ENCODE measurements at regions not wholly inside any gene's neighbourhood (a gene's known extent, or its start where the extent isn't known, plus 50 kb on each side); places are given as distances from the start of the nearest gene placed in this dataset.
"Not testable (repeated sequence)": the region's sequence is repeated elsewhere in the genome, so short reads cannot be mapped to it uniquely, and the experiment has no call there.

DNA sequence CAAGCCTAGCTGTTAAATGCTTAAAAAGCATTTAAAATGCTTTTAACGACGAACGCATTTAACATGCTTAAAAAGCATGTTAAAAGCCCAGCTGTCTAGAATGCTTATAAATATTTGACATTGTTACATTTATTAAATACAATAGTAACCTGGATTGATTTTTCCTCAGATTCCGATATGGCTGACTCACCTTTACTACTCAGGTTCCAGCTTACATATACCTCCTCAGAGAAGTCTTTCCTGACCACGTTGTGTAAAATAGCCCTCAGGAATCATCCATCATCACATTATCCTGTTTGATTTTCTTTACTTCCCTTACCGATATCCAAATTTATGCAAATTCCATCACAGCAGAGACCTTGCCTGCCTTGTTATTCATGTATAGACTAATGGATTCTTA lies 51.4 kb downstream of the SLC41A2 start:
- no peak for DNase-seq

DNA sequence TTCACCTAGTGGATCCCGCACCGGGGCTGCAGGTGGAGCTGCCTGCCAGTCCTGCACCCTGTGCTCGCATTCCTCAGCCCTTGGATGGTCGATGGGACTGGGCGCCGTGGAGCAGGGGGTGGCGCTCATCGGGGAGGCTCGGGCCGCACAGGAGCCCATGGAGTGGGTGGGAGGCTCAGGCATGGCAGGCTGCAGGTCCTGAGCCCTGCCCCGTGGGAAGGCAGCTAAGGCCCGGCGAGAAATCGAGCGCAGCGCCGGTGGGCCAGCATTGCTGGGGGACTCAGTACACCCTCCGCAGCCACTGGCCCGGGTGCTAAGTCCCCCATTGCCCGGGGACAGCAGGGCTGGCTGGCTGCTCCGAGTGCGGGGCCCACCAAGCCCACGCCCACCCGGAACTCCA lies 52.6 kb downstream of the SLC41A2 start:
- DNase-seq = not testable (repeated sequence)

DNA sequence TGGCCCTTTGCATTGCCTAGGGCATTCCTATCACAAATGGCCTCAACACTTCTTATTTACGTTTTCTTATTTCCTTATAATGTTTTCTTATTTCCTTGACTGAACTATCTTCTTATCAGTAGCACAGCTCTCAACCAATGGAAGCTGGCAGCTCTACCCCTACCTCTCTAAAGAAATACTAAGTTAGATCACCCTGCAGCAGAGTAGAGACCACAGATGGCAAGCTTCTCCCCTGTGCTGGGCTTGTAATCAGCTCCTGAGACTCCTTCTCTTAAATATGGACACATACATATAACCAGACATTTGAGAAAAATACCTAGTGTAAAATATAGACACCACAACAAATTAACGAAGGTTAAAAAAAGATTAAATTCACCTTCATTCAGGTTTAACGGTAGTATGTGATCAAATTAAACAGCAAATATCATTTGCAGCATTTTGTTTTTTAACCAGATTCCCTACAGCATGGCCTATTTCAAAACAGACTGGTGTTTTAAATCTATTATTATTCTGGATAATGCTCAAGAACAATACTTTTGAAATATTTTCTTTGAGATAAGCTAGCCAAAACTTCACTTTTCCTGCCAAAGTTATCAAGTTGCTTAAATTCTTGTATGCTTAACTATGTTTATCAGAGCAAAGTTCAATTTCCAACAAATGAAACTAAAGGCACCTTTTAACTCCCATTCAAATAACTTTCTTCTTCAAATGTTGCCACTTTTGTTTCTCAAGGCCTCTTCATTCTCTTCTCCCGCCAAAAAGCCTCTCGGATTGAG lies 54.3 kb downstream of the SLC41A2 start:
- DNase-seq = no peak

DNA sequence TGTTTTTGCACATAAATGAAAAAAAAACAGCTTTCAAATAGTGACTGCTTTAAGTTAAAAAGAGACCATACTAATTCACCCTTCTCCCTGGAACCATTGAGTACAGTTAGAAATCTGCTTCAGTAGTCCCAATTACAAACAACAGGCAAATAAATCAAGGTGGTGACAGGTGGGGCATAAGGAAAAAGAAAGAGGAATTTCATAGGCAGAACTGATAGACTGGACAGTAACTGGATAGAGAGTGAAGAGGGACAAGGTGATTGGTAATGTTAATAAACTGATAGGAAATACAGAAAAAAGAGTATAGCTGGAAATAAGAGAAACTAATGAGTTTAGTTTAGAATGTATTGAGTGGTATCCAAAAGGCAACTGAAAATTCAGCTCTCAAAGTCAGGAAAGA lies 56.0 kb downstream of the SLC41A2 start:
- DNase-seq = no peak

DNA sequence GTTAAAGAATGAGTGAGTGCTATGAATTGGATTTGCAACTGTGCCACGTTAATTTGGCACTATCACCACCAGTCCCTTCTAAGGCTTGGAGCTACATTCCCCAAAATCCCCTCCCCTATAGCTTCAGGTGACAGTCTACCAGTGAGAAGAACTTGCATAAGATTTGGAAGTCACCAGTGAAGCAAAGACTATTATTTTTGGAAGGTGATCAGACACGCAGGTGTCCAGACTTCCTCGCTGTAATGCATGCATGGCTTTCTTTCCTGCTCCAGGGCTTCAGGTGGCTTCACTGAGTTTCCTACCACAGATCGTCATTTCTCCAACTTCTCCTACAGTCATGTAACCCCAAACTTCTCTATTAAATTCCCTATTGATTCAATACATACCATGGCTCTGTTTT lies 61.4 kb downstream of the SLC41A2 start:
- no peak for DNase-seq

DNA sequence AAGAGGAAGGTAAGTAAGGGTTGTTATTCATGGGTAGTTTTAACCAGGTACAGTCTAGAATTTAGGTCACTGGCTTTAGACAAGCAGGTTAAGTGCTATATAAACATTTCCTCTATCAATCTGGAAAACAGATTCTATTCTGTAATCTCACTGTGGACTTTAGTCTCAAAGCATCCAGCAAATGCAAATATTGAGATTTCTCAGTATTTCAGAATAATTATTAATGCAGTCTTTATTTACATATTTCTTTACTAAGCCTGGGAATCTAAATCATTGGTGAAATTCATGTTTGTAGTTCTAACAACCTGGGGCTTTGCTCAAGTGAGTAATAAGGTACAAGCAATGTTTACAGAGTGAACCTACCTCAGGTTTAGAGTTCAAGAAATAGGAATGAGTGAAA lies 61.9 kb downstream of the SLC41A2 start:
- DNase-seq = no peak

DNA sequence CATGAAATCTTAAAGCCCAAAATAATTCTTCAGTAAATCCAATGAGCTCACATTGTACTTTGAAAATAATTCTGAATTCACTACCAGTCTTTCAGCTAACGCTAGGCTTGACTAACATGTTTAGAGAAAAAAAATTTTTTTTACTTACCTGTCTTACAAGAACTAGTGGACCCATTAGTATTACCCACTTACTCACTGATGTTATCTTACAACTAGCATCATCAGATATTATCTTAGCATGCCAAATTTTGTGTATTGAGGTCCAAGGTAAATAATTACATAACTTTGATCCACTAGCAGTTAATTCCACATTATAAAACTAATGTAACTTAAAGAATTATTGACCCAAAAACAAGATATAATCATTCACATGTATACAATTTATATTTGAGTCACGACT lies 62.7 kb downstream of the SLC41A2 start:
- no peak for DNase-seq

DNA sequence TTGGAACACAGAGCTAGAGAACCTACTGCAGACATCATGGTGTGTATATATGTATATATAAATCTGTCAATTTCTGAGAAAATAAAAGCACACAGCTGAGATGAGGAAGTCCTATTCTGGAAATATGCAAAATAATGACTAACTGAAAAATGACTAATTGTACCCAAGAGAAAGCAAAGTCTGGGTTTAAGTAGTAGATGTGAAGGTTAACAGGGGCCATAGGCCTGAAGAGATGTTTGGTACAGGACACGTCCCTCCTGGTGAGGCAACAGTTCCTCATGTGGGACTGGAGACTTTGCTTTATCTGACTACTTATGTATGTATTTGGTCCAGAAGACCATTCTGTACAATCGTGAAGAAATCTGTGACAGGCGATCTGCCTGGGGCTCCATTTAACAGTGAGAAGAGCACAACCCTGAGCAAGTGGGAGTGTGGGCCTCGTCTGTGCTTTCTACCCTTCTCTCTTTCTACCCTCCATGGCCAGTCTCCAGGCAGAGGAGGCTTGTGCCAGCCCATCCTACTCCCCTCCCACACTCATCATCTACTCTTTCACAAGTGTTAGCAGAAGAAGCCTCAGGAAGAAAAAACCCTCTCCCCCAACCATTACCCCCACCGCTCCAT lies 67.5 kb downstream of the SLC41A2 start:
- no peak for DNase-seq

DNA sequence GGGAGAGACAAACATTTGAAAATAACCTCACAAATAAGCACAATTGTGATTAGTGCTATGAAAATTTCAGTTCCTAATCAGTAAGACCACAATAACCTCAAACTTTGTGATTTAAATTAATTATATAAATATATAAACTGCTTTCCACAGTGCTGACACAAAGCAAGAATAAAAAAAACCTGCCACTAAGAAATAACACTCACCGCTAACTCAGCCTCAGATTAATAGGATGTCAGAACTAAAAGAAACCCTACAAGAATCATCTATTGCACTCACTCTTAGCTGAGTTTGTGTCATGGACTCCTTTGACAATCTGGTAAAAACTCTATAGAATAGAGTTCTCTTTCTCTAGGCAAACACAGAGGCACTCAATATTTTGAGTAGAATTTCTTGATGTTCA lies 68.4 kb downstream of the SLC41A2 start:
- no peak for DNase-seq

DNA sequence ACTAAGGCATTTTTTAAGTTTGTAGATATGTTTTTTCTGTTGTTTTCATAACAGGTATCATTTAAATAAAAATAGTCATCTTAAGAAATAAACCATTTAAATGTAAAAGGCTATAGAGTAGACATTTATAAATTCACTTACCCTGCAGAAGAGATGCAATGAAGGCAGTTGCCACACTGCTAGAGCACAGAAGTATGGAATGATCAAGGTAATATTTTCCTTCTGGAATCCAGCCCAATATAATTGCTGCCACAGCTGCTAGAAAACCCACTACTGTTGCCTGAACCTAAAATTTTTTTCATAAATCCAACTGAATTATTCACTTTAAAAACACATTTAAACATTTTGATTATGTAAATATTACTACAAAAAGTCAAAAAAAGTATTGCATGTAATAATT lies 69.2 kb downstream of the SLC41A2 start:
- no peak for DNase-seq

DNA sequence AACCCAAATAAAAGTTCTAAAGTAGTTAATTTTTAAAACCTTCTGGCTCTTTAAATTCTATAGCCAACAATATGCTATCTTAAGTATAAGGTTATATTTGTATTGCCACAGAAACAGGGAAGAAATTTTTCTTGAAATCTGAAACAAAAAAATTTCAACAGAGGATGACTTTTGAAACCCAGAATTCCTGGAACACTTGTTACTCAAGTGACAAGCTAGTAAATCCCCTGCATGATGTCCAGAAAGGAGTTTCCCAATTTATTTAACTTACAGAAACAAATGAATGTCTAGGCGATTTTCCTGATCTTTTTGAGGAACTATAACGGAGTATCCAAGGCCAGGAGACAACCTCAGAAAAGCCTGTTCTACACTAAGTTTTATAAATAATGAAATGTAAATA lies 69.6 kb downstream of the SLC41A2 start:
- DNase-seq = peak; percentile 6

DNA sequence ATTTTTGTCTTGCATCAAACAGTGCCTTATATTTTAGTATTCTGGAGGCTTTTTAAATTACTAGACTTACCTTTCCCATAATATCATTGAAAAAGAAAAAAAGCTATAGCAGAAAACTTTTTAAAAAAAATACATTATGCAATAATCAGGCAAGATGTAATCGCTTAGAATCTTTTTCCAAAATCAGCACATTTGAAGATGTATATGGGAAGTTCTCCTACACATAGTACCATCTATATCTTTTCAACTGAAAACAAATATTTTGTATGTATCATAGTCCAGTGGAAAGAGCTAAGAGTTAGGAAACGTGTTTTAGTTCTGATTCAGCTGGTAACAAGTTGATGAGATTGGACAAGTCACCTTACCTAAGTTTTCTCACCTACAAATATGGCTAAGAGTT lies 70.6 kb downstream of the SLC41A2 start:
- DNase-seq = no peak

DNA sequence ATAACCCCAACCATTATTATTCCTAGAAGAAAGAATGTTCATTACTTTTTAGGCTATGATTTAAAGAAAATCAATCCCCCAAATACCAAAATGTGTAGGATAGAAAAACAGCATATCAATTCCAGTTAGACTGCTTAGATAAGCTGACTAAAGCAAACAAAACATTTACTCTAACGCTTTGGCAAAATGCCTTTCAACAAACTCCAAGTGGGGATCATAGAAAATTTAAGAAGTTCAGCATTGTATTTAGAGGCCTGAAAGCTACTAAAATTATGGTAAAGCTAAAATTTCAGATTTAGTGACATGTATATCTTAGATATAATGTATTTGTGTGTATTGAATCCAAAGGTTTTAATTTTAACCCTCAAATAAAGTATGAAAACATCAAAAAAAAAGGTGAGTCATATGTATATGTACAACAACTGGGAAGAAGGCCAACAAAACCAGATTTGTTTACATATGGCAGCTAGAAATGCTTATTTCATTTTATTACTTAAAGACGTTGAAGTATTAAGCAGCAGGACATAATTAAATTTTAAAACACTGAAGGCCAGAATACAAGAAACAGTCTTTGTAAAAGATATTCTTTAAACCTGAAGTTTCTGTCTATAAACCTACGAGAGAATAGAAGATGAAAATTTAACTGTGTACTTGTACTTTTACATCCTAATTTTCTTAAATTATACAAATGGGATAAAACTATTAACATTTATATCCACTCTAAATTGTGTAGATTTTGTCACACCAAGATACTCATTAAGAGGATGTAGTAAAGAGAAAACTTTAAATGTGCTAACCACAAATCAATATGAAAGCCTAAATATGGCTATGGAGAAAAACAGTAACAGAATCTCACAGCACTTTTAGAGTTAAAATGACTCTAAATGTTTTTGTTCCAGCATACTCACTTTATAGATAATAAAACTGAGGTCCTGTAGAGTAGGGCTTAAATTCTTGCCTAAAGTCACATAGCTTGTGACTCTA lies 71.4 kb downstream of the SLC41A2 start:
- no peak for DNase-seq

DNA sequence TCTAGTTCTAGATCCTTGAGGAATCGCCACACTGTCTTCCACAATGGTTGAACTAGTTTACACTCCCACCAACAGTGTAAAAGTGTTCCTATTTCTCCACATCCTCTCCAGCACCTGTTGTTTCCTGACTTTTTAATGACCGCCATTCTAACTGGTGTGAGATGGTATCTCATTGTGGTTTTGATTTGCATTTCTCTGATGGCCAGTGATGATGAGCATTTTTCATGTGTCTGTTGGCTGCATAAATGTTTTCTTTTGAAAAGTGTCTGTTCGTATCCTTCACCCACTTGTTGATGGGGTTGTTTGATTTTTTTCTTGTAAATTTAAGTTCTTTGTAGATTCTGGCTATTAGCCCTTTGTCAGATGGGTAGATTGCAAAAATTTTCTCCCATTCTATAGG lies 79.2 kb downstream of the SLC41A2 start:
- DNase-seq = not testable (repeated sequence)

DNA sequence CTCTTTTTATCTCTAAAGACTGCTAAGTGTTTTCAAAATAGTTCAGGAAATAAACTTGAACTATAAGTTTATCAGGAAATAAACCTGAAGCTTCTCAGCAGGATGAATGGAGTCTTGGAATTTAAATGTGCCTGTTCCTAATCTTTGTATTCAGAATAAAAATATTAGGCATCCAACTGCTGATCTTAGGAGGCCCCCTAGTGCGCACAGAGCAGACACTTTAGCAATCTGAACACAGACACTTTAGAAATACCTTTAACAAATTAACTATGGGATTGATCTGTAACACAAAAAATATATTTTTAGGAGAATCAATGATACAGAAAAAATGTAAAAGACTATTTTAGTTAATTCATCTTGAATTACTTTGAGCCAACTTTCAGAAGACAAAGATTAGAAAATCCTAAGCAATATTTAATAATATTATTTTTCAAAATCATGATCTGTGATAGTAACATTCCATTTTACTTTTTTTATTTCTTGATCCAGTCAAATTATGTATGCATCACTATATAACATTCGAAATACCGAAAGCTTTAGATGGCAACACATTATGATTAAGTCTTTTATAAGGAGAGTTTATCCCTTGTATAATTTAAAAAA lies 80.9 kb downstream of the SLC41A2 start:
- DNase-seq = peak; percentile 35

DNA sequence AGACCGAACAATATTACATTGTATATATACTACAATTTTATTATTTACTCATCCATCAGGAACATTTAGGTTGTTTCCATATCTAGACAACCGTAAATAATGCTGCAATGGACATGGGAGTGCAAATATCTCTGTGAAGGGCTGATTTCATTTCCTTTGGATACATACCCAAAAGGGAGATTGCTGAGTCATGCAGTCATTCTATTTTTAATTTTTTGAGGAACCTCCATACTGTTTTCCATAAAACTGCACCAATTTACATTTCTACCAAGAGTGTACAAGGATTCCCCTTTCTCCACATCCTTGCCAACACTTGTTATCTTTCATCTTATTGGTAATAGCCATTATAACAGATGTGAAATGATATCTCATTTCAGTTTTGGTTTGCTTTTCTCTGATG lies 84.7 kb downstream of the SLC41A2 start:
- no peak for DNase-seq

DNA sequence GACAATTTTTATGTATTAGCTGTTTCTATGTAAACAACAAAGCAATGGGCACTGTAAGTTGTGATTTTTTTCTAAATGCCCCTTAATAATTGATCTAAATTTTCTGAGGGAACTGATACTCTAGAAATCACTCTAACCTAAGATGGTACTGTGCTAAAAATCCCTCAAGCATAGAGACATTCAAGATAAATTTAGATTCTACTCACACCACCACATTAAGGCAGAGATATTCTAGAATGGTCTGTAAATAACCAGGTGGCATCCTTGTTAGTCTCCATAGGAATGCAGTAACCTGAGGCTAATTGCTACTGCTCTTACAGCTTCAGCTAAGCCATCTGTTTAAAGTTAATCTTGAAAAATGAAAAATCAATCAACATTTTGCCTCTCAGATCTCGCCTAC lies 87.3 kb downstream of the SLC41A2 start:
- DNase-seq = no peak

DNA sequence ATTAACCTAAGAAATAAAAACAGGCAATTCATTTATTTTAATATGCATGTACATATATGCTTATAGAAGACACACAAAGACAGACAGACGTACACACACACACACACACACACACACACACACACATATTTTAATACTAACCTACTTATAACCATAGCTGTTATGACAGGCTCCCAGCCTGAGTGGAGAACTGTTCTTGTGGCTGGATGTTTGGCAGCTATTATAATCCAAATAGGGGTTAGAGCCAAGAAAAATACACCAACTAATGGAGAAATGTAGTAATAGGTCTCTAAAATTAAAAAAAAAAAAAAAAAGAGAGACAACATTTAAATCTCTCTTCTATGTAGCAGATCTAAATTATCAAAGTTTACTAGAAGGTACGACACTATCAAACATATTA lies 91.8 kb downstream of the SLC41A2 start:
- no peak for DNase-seq

DNA sequence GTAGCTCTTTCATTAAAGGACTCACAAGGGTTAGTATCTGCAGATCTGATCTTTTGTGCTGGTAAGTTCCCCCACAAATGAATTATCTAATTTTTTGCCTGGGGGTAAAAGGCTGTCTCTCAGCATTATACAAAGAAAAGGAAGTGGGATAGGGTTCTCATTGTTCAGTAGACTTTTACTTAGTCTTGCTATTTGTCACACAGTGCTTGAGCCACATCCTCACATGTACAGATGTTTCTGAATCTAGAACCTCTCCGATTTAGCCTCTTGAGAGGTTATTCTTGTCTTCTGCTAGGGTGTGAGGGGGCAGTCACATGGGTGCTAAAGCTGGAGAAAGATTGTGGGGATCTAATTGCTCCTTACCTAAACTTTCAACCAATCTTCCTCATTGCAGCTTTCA lies 93.0 kb downstream of the SLC41A2 start:
- no peak for DNase-seq

DNA sequence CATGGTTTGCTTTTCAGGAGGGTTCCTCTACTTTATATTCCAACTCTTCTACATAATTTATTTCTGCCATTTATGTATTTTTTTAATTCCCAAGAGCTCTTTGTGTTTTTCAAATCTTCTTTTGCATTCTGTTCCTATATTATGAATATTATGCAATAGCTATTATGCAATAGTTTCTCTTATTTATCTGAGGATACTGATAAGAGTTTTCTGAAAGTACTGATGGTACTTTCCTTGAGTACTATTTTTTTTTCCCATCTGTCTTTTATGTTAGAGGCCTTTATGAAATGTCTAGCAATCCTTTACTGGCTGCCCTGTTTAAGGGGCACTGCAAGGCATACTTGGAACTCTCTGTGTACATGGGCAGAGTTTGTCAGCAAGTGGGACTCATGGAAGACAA lies 93.4 kb downstream of the SLC41A2 start:
- peak; percentile 74 for DNase-seq

DNA sequence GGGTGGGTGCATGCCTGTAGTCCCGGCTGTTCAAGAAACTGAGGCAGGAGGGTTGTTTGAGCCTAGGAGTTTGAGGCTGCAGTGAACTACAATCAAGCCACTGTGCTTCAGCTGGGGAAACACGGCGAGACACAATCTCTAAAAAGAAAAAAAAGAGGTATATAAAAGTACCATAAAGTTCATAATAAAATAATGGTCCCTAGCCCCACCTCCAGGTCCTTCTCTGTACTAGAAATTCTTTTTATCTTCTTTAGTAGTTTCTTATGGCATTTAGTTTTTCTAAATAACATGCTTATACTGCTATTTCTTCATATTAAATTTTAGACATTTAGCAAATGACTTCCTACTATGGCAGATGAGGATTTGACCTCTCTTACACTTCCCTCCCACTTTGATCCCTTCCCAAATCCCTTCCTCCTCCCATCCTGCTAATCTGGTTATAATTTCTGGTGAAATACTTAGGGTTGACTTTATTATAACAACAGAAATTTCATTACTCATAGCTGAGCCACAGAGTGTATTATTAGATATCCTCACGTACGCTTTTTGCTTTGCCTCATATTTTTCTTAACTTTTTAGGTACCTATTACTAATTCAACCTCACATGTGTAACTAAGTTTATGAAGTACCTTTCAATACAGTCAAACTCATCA lies 94.7 kb downstream of the SLC41A2 start:
- DNase-seq = no peak

Data from OCI-M1 (cell line).